GM18861 (cell line): ENCODE measurements at regions not wholly inside any gene's neighbourhood (a gene's known extent, or its start where the extent isn't known, plus 50 kb on each side); places are given as distances from the start of the nearest gene placed in this dataset.

Experiments
- ATAC-seq: cut with Tn5 transposase; IDR thresholded peaks from one replicate; pipeline ENCODE4 v1.9.1; 2021; ENCODE audit not compliant: unreplicated experiment

DNA sequence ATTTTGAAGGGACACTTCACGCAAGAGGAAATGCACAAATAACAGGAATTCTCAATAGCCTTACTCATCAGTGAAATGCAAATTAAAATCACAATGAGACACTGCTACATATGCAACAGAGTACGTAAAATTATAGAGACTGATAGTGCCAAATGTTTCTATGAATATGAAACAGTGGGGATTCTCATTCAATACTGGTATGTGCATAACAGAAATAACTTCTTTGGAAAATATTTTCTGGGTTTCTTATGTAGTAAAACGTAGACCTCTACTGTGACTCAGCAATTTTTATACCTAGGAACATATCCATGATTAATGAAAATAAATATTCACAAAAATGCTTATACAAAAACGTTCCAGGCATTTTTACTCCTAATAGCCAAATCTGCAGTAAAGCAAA lies 1625.2 kb downstream of the MAT2B start:
- ATAC-seq = no peak

DNA sequence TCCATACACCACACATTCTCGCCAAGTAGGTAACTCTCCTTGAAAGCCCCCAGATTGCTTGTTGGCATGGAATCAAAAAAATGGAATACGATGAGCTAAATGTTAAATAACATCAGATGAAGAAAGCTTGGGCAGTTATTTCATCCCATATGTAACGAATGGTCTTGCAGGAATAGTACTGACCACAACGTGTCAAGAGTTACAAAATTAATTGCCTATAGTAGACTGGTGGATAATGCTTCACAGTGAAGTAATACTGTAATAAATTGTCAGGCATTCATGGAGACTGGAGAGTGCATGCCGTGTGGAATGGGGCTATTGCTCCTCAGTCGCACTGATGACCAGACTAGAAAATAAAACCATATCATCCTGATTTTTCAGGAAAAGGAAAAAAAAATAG lies 1628.7 kb downstream of the MAT2B start:
- no peak for ATAC-seq

DNA sequence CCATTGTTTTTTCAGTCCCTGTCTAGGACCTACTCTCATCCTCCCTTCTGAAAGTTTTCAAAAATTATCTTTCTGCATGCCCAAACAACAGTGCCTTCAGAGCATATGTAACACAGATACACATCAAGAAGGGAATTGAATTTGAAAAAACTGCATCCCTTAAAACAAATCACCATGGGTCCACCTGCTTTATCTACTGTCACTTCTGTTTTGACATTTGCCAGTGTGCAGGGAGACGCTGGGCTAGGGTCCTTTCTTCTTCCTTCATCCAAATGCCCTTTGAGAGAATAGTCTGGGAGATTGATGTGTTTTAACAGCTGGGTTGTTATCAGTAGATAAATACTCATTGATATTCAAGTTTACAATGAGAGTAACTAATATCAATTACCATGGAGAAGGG lies 1630.1 kb downstream of the MAT2B start:
- no peak for ATAC-seq

DNA sequence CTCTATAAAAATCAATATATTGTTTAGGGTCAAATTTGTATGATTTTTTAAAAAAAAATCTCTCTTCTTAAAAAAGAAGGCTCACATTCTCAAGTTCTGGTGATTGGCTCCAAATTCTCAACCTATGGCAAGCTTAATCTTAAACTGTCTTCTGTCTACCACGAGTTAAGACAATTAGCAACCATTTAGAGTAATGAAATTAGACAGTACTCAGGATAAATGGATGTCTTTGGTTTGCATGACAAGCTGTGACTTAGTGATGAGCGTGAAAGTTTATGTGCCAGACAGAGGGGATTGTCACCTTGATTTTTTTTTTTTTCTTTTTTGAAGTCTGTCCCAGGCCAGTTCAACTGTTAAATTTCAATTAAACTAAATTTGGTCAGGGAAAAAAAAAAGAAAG lies 1632.3 kb downstream of the MAT2B start:
- ATAC-seq = no peak

DNA sequence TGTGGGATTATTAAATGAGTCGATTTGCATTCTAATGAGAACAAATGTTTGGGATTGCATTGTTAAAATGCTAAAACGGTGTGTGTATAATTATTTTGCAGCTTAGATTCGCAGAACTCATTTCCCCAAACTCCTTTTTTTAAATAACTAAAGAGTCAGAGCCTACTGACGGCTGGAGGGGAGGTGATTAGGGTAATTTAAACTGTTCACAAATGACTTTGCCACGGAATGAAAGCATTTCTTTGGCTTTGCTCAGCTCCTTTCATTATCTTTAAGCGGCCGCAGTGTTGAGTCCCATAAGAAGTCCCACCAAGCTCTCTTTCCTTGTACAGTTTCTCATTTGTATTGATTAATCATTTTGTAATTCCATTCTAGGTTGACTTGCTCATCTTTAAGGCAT lies 1632.8 kb downstream of the MAT2B start:
- ATAC-seq = no peak

DNA sequence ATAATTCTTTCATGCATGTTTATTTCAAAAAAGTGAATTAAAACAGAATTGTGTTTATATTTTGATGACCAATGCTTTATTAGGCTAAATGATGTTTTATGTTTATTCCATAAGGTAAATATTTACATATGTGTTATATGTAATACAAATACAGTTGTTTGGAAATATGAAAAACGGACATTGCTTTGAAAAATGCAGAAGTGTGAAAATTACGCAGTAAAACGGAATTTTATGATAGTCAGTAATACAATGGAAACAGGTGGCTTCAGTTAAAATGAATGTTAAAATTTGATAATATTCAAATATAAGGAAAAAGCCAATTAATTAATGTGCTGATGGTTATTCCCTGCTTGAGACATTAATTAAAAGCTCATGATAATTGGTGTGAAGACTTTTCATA lies 1633.8 kb downstream of the MAT2B start:
- ATAC-seq = no peak

DNA sequence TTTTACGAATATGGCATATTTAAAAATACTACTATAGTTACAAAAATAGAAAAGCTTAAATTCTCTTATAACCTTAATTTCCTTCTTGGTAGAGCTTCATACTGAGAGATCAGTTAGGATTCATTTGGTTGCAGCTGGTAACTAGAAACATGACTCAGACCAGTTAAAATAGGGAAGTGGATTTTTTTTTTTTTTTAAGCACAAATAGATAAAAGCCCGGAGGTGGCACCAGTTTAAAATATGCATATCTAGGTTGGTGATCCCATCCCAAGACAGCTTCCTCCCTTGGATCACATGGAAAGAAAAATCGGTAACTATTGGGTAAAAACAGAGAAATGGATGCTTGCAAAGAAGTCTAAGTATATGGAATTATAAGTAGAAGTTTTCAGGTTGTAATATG lies 1634.3 kb downstream of the MAT2B start:
- no peak for ATAC-seq

DNA sequence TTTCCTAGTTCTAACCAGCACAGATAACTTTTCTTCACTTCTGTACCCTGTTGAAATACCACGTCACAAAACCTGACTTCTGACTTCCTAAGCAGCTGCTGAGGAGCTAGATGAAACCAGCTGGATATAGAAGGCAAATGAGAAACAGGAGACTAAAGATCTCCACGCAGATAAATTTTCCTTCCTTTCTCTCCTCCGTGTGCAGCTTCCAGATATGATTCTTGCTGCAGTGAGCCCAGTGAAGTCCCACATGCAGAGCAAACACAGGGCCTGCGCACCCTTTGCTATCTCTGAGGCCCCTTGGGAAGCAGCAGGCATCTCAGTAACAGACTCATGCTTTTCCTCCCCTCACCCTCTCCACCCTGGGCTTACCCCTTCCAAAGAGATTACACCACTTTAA lies 1638.3 kb downstream of the MAT2B start:
- no peak for ATAC-seq

DNA sequence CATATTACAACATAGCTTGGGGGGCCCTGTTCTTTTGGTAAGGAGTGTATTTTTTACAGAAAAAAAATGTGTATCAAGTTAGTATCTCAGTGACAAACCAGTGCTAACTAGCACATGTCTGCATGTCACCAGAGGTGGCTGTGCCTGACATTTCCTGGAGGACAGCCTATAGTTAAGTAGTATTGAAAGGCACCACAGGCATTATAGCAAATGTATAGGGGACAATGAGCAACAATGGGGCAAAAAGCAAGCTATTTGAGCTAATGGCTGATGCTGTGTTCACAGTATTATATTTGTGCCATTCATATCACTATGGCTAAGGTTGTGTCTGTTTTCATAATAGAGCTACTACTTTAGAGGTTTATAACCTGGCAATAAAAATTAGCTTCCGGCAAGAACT lies 1644.0 kb downstream of the MAT2B start:
- ATAC-seq = no peak

DNA sequence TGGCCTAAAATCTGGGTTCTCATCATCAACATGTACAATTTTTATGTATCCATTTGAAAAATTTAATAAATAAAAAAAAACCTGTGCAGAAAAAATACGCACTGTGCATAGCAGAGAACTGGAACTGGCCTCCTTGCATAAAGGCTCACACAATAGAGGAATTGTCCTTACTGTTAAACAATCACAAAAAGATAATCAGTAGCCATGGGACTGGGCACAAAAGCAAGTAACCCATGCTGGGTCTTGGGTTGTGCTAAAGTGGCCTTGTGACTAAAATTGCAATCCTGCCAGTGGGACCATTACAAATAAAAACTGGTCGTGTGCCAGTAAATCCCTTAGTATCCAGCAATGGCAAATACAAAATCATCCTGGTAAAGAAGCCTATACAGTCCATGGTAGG lies 1646.6 kb downstream of the MAT2B start:
- no peak for ATAC-seq

DNA sequence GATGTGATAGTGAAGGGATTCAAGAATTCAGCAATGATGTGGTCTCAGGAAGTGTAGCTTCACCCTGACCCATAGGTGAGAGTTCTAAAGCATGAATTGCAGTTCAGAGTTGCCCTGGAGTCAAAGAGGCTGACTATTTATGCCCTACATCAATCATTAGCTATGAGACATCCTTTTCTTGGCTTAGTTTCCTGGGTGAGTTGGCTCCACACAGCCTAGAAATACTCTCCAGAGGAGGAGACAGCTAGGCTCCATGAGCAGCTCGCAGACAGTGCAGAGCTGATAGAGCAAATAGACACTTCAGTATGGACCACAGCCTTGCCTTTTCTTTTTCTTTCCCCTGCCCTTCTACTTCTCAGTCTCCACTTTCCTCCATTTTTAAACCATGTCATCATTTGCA lies 1651.8 kb downstream of the MAT2B start:
- ATAC-seq = no peak

DNA sequence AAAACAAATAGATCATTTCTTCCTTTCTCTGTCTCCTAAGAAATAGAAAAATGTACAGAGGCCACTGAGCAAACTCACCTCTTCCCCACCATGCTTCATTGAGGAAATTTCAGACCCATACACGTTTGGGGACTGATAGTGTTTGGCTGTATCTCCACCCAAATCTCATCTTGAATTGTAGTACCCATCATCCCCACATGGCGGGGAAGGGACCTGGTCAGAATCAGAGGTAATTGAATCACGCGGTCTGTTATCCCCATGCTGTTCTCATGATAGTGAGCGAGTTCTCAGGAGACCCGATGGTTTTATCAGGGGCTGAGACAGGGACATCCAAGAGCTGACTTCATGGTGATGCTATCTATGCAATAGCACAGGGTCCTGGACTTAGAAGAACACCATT lies 1655.8 kb downstream of the MAT2B start:
- no peak for ATAC-seq

DNA sequence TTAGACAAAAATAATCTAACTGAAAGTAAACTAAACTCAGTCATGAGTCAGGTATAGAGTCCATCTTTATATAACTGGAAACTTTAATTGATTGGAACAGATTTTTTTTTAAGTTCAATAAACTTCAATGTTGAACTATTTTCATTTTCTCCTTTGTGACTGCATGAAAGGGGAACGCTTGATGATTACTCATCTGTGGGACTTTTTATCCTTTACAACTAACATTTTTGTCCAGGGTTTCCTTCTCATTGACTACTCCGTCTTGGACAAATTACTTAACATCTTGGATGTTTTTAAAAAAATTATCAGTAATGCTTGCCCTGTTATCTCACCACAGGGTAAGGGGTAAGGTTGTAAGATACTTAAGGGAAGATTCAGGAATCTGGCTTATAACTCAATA lies 1658.4 kb downstream of the MAT2B start:
- ATAC-seq = no peak

DNA sequence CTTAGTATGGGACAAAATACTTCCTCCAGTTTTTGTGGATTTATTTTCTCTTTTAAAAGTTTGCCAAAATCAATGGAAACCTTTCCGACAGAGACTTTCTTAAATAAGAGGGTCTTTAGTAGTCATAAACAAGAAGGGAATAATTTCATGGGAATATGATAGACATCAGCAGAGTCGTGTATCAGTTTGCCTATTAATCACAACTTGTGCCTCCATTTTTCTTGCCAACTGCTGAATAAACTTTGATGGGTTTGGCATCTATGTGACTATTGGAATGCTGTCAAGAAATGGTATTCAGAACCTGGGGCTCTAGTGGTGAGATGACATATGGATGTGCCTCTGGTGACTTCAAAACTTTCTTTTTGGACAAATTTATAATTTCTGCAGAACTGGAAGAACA lies 1668.2 kb downstream of the MAT2B start:
- no peak for ATAC-seq

DNA sequence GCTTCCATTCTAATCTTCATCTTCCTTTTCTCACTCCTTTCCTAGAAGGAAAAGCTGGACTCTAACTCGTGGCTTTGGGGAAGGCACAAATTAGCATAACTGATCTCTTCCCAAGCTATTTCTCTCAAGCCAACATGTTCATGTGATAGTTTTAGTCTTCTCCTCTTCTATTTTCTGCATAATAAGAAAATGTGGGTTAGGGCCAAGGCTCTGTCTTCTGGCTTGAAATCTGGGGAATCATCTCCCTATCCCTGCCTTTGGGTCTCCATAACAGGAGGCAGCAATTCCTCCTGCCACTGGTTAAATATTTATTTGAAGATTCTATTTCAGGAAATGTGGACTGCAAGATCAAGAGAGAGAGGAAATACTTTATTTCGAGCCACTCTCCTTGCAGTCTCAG lies 1669.6 kb downstream of the MAT2B start:
- ATAC-seq = no peak

DNA sequence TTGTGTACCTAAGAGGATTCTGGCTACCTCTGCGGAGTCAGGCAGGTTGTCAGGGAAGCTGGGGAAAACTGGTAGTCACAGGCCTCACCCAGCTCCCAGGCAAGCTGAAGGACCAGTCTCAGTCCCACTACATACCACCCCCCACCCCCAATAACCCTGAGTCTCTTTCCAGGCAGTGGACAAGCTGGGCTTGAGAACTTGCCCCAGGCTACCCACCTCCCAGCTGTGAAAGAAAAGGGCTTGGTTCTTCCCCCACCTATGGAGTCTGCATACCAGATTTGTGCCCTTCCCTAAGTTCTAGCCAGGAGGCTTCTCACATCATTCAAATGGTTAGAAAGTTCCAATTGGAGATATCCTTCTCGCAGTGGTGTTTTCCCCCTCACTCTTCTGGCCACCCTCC lies 1678.8 kb downstream of the MAT2B start:
- no peak for ATAC-seq

DNA sequence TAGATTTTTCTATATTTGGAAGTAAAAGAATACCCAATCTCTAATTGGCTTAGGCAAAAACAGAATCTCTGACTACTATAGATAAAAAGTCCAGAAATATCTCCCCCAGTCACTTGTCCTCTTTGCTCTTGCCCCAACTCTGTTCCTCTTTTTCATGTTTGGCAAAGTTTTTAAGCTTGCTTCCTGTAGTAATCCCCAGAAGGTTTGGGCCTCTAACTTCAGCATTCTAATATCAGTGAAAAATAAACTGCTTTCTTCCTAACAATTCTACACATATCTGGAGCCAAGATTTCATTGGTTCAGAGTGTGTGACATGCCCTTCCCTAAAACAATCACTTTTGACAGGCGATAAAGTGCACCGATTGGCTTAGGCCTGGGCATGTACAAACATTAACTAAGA lies 1680.3 kb downstream of the MAT2B start:
- ATAC-seq = no peak

DNA sequence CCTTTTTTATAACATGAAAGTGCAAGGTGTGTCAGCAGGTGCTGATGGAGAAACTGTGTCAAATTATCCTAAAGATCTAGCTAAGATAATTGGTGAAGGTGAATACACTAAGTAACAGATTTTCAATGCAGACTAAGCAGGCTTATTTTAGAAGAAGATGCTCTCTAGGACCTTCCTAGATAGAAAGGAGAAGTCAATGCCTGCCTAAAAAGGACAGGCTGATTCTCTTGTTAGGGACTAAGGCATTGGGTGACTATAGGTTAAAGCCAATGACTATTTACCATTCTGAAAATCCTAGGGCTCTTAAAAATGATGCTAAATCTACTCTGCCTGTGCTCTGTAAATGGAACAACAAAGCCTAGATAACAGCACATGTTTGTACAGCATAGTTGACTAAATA lies 1682.4 kb downstream of the MAT2B start:
- no peak for ATAC-seq

DNA sequence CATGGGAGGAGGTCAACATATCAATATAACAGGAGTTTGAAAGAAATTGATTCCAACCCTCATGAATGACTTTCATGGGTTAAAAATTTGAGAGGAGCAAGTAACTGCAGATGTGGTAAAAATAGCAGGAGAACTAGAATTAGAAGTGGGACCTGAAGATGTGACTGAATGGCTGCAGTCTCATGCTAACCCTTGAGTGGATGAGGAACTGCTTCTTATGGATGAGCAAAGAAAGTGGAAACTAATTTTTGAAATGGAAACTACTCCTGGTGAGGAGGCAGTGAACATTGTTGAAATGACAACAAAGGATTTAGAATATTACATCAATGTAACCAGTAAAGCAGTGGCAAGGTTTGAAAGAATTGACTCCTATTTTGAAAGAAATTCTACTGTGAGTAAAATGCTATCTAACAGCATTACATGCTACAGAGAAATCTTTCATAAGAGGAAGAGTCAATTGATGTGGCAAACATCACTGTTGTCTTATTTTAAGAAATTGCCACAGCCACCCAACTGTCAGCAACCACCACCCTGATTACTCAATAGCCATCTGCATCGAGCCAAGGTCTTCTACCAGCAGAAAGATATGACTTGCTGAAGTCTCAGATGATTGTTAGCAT lies 1683.2 kb downstream of the MAT2B start:
- ATAC-seq = no peak

DNA sequence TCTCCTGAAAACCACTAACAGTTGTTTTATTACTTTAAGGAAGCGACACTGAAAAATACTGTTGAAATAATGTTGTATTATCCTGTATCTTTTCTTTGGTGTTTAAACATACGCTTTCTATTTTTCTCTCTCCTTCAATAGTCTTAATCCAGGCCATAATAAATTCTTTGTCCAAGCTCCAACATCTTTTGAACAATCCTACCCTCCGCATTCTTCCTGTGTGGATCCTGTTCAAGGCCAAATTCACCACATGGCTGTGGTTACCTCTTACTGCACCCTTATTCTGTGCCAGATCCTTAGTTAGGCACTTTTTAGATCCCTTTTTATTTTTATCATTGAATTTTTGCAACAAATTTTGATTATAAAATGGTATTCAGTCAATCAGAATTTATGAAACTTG lies 1691.5 kb downstream of the MAT2B start:
- no peak for ATAC-seq

DNA sequence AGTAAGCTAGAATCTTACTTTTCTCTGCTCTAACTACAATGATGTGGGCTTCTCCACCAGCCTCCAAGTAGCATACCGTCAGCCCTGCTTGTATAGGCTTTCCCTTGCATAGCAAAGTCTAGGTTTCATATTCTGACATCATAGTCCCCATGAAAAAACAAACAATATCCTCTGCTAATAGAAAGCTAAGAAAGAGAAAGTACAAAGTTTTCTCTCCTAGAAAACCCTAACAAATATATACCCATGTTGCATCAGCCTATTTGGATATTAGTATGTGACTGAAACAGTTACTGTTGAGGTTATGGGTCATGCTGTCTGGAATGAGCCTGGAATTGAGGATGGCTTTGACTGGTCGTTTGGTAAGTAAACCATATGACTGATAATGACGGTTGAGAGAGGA lies 1696.0 kb downstream of the MAT2B start:
- ATAC-seq = no peak

DNA sequence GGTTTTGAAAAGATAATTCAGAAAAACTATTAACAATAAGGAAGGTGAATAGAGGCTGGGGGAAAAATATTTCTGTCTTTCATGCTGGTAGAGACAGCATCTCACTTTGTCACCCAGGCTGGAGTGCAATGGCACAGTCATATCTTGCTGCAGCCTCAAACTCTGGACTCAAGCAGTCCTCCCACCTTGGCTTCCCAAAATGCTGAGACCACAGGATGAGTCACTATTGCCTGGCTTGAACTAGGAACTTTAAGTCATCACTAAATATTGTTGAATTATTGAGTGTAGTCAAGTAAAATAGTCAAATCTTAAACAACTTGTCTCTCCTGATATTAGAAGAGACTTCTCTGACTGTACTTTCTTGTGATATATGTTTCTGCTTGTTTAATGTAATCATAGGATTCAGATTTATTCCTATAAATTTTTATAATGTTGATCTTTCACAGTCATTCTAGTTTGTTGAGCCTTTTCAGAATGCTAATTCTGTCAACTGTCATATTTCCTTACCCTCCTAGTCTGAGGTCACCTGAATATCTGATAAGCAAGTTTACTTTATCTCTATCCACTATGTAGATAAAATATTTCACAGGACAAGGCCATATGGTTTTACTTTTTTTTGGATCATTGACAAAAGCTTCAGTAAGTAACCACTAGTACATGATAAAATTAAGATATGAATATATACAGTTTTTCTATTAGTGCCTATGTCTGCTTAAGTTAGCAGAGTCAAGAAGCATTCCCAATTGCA lies 1696.5 kb downstream of the MAT2B start:
- ATAC-seq = no peak

DNA sequence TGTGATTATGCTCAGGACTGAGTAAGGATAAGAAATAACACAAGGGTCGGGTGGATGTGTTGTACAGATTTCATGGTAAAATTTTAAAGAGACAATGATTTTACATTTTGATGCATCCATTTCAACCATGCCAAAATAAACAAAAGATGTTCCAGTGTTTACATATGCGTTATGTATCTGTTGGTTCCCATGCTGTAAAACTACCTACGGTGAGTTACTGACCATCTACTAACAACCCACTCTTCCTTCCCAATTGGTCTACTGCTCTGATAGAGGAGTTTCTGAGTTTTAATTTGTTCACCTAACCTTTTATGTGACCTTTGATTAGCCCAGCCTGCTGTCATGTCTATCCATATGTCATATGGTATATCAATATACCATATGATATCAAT lies 1697.1 kb downstream of the MAT2B start:
- no peak for ATAC-seq
